Colonic mucosa (tissue), 4 donors: ENCODE measurements at regions not wholly inside any gene's neighbourhood (a gene's known extent, or its start where the extent isn't known, plus 50 kb on each side); places are given as distances from the start of the nearest gene placed in this dataset.

Experiments
- DNase-seq: peaks from one replicate; pipeline ENCODE4 v3.0.0-alpha.2; 2020
- H3K27ac ChIP-seq: fragments of 200-600 bp; one replicate; pipeline ENCODE4 v1.8.0; 2021
- H3K27me3 ChIP-seq: fragments of 200-600 bp; one replicate; pipeline ENCODE4 v1.8.0; 2021
- H3K36me3 ChIP-seq: fragments of 200-600 bp; one replicate; pipeline ENCODE4 v1.8.0; 2021
- H3K4me1 ChIP-seq: fragments of 200-600 bp; one replicate; pipeline ENCODE4 v1.8.0; 2021; ENCODE audit warnings: mild to moderate bottlenecking
- H3K4me3 ChIP-seq: fragments of 200-600 bp; one replicate; pipeline ENCODE4 v1.8.0; 2021
- H3K9ac ChIP-seq, 2 donors: one replicate each; pipeline ENCODE4 v1.7.0; 2013; ENCODE audit warnings: control low read depth in 2 of 2, low read depth in 2 of 2, low read length in 2 of 2
- H3K9me3 ChIP-seq: fragments of 200-600 bp; one replicate; pipeline ENCODE4 v1.8.0; 2021
- CTCF ChIP-seq: fragments of 200-600 bp; IDR thresholded peaks from one replicate; pipeline ENCODE4 v1.8.0; 2022; ENCODE audit warnings: antibody characterized with exemption, mild to moderate bottlenecking
- intact Hi-C: fragments of 100-400 bp; cut with DNase I; formaldehyde crosslinking; loops from one replicate; pipeline ENCODE4 v1.14.1; 2022
- donor health status: healthy.
- donor health status: DM: no; HTN: no; CAD: no.
- donor health status: DM: no; HTN: no; CAD: no.

- no peak for TF ChIP-seq CTCF
- no peak for DNase-seq
- Histone ChIP-seq H3K9me3 (no peaks in the 10 kb centered on the region), H3K36me3 (no peaks in the 10 kb centered on the region), H3K27ac (no peak overlapping the region), H3K9ac (no peak overlapping the region), H3K27me3 (no peaks in the 10 kb centered on the region), H3K4me1 (no peaks in the 10 kb centered on the region), H3K4me3 (no peak overlapping the region)
- intact Hi-C loops = no loop called here
These were observed 1728.3 kb downstream of the TP53TG3F start for GRCh38 chr16:35187665-35188225.

GRCh38 chr16:35188288-35189155, 1729.1 kb downstream of the TP53TG3F start:
- intact Hi-C loops = no loop called here
- no peak overlapping the region for H3K27ac ChIP-seq
- TF ChIP-seq CTCF = no peak
- DNase-seq = no peak
- no peaks in the 10 kb centered on the region for H3K4me1 ChIP-seq
- H3K9ac ChIP-seq = no peak overlapping the region
- H3K36me3 ChIP-seq = no peaks in the 10 kb centered on the region
- no peaks in the 10 kb centered on the region for H3K9me3 ChIP-seq
- H3K4me3 ChIP-seq = no peak overlapping the region
- no peaks in the 10 kb centered on the region for H3K27me3 ChIP-seq

GRCh38 chr16:35192993-35193392, 1733.6 kb downstream of the TP53TG3F start:
- no peaks in the 10 kb centered on the region for H3K36me3 ChIP-seq
- no peaks in the 10 kb centered on the region for H3K27me3 ChIP-seq
- no peak for DNase-seq
- H3K9me3 ChIP-seq = no peaks in the 10 kb centered on the region
- no peak overlapping the region for H3K9ac ChIP-seq
- no peak for TF ChIP-seq CTCF
- intact Hi-C loops = no loop called here
- no peak overlapping the region for H3K27ac ChIP-seq
- H3K4me3 ChIP-seq = no peak overlapping the region
- H3K4me1 ChIP-seq = no peaks in the 10 kb centered on the region

DNA sequence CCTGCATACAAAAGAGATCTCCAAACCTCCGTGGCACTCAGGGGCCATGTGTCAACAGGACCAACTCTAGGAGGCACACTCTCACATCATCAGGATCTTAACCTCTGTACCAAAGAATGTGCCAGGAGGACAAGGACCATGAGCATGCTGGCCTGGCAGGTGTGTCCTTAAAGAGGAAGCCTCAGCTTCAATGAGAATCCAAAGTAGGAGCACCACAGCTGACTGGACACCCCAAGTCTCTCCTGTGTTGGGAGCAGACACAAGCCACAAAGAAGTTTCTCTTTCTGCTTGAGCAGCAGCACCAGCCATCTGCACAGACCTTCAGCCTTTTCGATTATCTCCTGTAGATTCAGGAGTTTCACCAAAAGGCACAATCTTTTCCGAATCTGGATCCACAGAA, 1734.5 kb downstream of the TP53TG3F start:
- H3K9ac ChIP-seq = no peak overlapping the region
- no peak for TF ChIP-seq CTCF
- H3K4me3 ChIP-seq = no peak overlapping the region
- no peaks in the 10 kb centered on the region for H3K4me1 ChIP-seq
- intact Hi-C loops = no loop called here
- no peak for DNase-seq
- no peak overlapping the region for H3K27ac ChIP-seq
- no peaks in the 10 kb centered on the region for H3K36me3 ChIP-seq
- no peaks in the 10 kb centered on the region for H3K9me3 ChIP-seq
- H3K27me3 ChIP-seq = no peaks in the 10 kb centered on the region

DNA sequence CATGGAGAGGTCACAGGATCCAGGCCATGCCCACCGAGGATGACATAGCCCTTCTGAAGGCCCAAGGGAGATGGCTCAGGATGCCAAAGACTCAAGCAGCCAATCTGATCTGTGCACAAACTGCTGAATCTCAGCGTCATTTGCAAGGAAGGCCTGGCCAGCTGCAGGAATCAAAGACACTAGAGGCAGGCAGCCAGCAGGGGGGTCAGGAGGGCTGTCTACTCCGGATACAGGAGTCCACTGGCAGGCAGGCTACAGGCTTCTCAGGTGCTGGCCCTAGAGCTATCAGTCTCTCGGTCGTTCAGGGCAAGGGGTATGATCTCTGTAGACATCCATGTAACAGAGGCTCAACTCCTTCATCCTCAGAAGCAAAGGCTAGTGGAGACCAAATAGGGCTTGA, 1735.3 kb downstream of the TP53TG3F start:
- Histone ChIP-seq H3K9me3 (no peaks in the 10 kb centered on the region), H3K4me3 (no peak overlapping the region), H3K36me3 (no peaks in the 10 kb centered on the region), H3K4me1 (no peaks in the 10 kb centered on the region), H3K9ac (no peak overlapping the region), H3K27ac (no peak overlapping the region), H3K27me3 (no peaks in the 10 kb centered on the region)
- intact Hi-C loops = no loop called here
- TF ChIP-seq CTCF = no peak
- DNase-seq = no peak
